ENCODE measurements at regions not wholly inside any gene's neighbourhood (a gene's known extent, or its start where the extent isn't known, plus 50 kb on each side); places are given as distances from the start of the nearest gene placed in this dataset.

DNA sequence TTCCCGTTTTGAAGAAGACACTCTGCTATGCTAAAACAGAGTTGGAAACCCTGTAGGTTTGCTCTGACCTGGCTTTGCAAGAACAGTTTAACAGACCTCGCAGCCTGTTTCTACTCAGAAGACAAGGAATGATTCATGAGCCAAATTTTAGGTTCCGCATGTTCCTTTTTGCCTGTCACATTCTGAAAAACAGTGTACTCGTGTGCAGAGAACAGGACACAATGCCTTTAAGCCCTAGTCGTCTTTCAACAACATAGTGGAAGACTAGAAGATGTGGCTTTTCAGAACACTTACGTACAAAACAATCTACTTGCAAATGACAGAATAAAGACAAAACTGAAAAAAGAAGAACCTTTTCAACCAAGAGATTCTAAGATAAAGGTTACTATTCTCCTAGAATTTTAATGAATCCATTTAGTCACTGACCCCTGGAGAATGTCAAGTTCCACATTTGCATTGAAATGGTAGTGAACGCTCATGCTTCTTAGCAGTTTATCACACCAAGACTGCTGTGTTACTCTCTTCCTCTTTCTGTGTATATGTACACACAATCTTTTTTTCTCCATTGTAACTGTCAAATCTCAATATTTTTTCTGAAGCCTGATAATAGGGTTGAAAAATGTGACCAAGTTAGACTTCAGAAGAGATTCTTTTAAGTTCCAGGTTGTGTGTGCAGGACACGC is 220.7 kb upstream of the NRSN1 start:
- no peak for DNase-seq (ENCODE audit: low read depth in 2 of 2)

DNA sequence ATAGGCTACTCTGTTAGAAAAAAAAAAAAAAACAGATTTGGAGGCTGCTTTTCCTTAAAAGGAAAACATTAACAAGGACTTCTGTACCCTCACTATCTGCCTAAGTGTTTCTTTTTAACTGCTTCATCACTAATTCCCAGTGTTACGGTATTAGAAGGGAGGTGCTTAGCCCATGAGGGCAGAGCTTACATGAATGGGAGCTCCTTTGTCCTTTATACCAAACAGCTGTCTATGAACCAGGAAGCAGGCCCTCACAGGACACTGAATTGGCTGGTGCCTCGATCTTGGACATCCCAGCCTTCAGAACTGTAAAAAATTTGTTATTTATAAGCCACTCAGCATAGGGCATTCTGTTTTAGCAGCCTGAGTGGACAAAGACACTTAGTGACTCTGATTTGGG is 215.6 kb upstream of the NRSN1 start:
- no peak for DNase-seq (ENCODE audit: low read depth in 2 of 2)

DNA sequence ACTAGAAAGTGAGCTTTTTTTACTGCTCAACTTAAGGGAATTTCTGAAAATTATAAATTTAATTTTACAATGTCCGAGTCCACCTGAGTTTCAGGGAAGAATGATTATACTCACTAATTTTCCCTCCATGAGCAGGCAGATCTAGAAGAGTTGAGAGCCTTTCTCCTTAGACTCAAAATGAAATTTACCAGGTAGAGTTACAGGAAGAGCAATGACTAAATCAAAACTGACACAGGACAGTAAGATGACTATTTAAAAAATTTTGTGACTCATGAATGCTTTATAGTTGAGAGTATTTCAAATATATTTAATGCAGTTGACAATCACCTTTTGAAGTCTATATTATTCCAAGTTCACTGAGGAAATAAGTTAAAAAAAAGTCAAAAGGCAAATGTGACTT is 198.1 kb upstream of the NRSN1 start:
- no peak for DNase-seq (ENCODE audit: low read depth in 2 of 2)

- DNase-seq (ENCODE audit: low read depth in 2 of 2), result no peak
These were observed 196.8 kb upstream of the NRSN1 start for GRCh38 chr6:23929201-23929600.

GRCh38 chr6:23940466-23940865 is 185.5 kb upstream of the NRSN1 start:
- DNase-seq (ENCODE audit: low read depth in 2 of 2), result no peak

GRCh38 chr6:23951691-23952090 is 174.3 kb upstream of the NRSN1 start:
- no peak for DNase-seq (ENCODE audit: low read depth in 2 of 2)

GRCh38 chr6:23952245-23952644 is 173.8 kb upstream of the NRSN1 start:
- no peak for DNase-seq (ENCODE audit: low read depth in 2 of 2)

GRCh38 chr6:23953976-23954375 is 172.0 kb upstream of the NRSN1 start:
- DNase-seq (ENCODE audit: low read depth in 2 of 2), result no peak

DNA sequence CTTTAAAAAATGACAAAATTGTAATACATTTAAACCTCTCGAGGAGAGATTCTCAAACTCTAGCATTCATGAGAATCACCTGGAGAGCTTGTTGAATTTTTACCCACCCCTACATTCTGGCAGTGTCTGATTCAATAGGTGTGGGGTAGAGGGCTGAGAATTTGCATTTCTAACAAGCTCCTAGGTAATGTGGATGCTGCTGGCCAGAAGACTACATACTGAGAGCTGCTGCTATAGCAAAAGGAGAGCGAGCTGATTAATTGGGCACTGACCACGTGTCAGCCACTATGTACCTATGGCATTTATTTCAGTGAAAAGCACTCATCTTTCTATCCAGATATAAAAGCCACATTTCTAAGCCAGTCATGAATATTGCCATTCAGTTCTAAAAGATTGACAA is 169.0 kb upstream of the NRSN1 start:
- no peak for DNase-seq (ENCODE audit: low read depth in 2 of 2)

DNA sequence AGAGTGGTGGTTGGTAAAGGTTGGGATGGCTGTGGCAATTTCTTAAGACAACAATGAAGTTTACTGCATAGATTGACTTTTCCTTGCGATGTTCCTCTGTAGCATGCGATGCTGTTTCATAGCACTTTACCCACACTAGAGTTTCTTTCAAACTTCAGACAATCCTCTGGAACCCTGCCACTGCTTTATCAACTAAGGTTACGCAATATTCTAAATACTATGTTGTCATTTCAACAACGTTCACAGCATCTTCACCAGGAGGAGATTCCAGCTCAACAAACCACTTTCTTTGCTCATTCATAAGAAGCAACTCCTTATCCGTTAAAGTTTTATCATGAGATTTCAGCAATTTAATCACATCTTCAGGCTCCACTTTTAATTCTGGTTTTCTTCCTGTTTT is 161.2 kb upstream of the NRSN1 start:
- no peak for DNase-seq (ENCODE audit: low read depth in 2 of 2)

- no peak for DNase-seq (ENCODE audit: low read depth in 2 of 2)
These were observed 156.7 kb upstream of the NRSN1 start for GRCh38 chr6:23969344-23969743.

- DNase-seq (ENCODE audit: low read depth in 2 of 2), result no peak
These were observed 148.3 kb upstream of the NRSN1 start for GRCh38 chr6:23977706-23978105.

GRCh38 chr6:23980965-23981364 is 145.1 kb upstream of the NRSN1 start:
- DNase-seq (ENCODE audit: low read depth in 2 of 2), result no peak

GRCh38 chr6:23981923-23982322 is 144.1 kb upstream of the NRSN1 start:
- no peak for DNase-seq (ENCODE audit: low read depth in 2 of 2)

GRCh38 chr6:23983735-23984134 is 142.3 kb upstream of the NRSN1 start:
- DNase-seq (ENCODE audit: low read depth in 2 of 2), result no peak

DNA sequence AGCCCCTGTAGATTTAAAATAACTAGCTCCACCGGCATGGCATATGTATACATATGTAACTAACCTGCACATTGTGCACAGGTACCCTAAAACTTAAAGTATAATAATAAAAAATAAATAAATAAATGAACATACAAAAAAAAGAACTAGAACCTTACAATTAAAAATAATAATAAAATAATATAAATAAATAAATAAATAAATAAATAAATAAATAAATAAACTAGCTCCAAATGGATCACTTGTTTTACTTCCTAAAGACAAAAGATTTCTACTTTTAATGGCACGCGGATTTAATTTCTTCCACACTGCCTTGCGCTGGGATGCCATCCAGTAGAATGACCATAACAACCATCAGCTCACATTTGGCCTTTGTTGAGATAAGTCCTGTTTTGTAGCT is 141.0 kb upstream of the NRSN1 start:
- no peak for DNase-seq (ENCODE audit: low read depth in 2 of 2)

- no peak for DNase-seq (ENCODE audit: low read depth in 2 of 2)
These were observed 136.0 kb upstream of the NRSN1 start for GRCh38 chr6:23989885-23990533.

GRCh38 chr6:23994013-23994412 is 132.0 kb upstream of the NRSN1 start:
- no peak for DNase-seq (ENCODE audit: low read depth in 2 of 2)

- DNase-seq (ENCODE audit: low read depth in 2 of 2), result no peak
These were observed 122.0 kb upstream of the NRSN1 start for GRCh38 chr6:24004062-24004461.

- no peak for DNase-seq (ENCODE audit: low read depth in 2 of 2)
These were observed 121.4 kb upstream of the NRSN1 start for GRCh38 chr6:24004659-24005058.

DNA sequence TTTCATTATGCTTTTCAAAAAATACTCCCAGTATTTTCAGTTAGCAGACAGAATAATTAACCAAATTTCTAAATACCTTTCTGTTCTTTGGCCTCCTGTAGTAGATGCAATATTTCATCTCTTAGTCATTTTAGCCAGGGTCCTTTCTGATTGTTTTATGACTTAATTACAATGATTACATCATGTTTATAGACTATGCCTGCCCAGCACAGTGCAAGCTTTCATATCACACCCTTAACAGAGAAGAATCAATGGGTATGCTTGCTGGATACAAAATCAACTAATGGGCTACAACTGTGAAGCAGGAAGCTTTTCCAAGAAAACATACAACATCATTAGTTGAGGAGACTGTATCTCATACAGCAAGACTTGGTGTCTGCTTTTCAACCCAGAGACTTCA is 119.8 kb upstream of the NRSN1 start:
- DNase-seq (ENCODE audit: low read depth in 2 of 2), result no peak

DNA sequence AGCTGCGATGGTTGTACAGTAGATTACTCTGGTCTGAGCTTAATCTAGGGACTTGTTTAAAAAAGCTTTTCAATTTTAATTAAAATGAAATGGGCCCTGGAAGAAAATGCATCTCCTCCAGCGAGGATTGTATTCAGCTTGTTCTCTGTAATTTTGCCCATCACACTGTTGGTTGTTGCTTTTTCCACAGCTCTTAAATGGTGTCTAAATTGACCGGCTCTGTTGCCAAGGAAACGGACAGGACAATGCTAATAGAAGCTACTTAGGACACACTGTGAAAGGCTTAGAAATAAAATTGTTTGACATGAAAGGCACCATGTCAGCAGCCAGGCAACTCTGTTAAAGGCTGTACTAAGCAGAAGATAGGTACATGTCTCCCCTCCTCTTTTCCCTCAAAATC is 116.7 kb upstream of the NRSN1 start:
- no peak for DNase-seq (ENCODE audit: low read depth in 2 of 2)

GRCh38 chr6:24010133-24010532 is 115.9 kb upstream of the NRSN1 start:
- no peak for DNase-seq (ENCODE audit: low read depth in 2 of 2)

- no peak for DNase-seq (ENCODE audit: low read depth in 2 of 2)
These were observed 109.7 kb upstream of the NRSN1 start for GRCh38 chr6:24016286-24016685.

All from stimulated activated CD4-positive, alpha-beta T cell treated with anti-CD3 and anti-CD28 coated beads, Interleukin-4, amount 100 ng/mL, for 48 hours (primary cell).